ENCODE measurements at regions not wholly inside any gene's neighbourhood (a gene's known extent, or its start where the extent isn't known, plus 50 kb on each side); places are given as distances from the start of the nearest gene placed in this dataset.

DNA sequence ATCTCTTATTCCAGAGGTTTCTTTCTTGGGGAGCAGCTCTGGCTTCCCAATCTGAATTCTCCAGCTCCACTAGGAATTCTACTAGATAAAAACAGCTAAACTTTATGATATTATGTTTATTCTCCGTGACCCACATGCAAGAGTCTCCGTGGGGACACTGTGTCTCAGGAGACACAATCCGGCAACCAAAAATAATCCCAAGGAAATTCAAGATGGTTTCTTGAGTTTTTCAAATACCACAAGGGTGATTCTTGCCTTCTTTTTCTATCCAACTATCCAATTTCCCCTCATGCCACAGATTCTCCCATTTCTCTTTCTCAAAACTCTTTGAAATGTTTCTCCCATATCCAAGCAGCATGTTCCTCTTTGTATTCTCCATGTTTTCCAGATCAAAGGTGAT, 103.1 kb downstream of the FAS start:
- TF ChIP-seq POLR2A (IDR thresholded peaks at IDR 0.05) (no peak), POLR2AphosphoS5 (IDR thresholded peaks at IDR 0.05) (no peak), CTCF (IDR thresholded peaks at IDR 0.05) (no peak)
